ENCODE measurements at regions not wholly inside any gene's neighbourhood (a gene's known extent, or its start where the extent isn't known, plus 50 kb on each side); places are given as distances from the start of the nearest gene placed in this dataset.

GRCh38 chr5:96016216-96016615 is 54.6 kb upstream of the ELL2 start:
- TF ChIP-seq CTCF (IDR thresholded peaks at IDR 0.05) (no peak), POLR2A (IDR thresholded peaks at IDR 0.05; ENCODE audit: low read length) (no peak), RAD21 (conservative IDR thresholded peaks at IDR 0.05 in 1 of 2, IDR thresholded peaks at IDR 0.05 in 1 of 2) (no peak), JUN (IDR thresholded peaks at IDR 0.05) (no peak), GATA3 (IDR thresholded peaks at IDR 0.05; ENCODE audit: borderline replicate concordance) (no peak), REST (IDR thresholded peaks at IDR 0.05) (no peak), CBX8 (IDR thresholded peaks at IDR 0.05) (no peak), PBX3 (IDR thresholded peaks at IDR 0.05) (no peak), KDM5A (IDR thresholded peaks at IDR 0.05) (no peak)

Data from A549 (cell line).